ENCODE measurements at regions not wholly inside any gene's neighbourhood (a gene's known extent, or its start where the extent isn't known, plus 50 kb on each side); places are given as distances from the start of the nearest gene placed in this dataset.

- TF ChIP-seq CTCF (IDR thresholded peaks at IDR 0.05; ENCODE audit: low read depth, low read length, poor library complexity, severe bottlenecking), result no peak
- TF ChIP-seq EZH2phosphoT487 (IDR thresholded peaks at IDR 0.05; ENCODE audit: borderline replicate concordance, low read length), result no peak
Measured at GRCh38 chr15:39474657-39475056, 106.2 kb upstream of the THBS1 start.
